Stimulated activated naive B cell treated with anti-CD40 and anti-IgM and Interleukin-4, amounts not matched to agents 10 μg/mL and 1 μg/mL and 100 μg/mL, for 72 hours (primary cell): ENCODE measurements at regions not wholly inside any gene's neighbourhood (a gene's known extent, or its start where the extent isn't known, plus 50 kb on each side); places are given as distances from the start of the nearest gene placed in this dataset.

Source experiments
- ATAC-seq, 2 donors: fragments of 150-1000 bp; cut with Tn5 transposase; replicated peaks; 2 replicates each; pipeline ENCODE4 v1.10.0; 2021; ENCODE audit warnings: moderate library complexity in 1 of 2
- DNase-seq: peaks from one replicate; pipeline ENCODE4 v3.0.0; 2021
- H3K27ac Mint-ChIP-seq: one replicate; pipeline ENCODE4 v1.8.0; 2022; ENCODE audit warnings: mild to moderate bottlenecking, mixed read lengths
- H3K27me3 Mint-ChIP-seq, 2 donors: one replicate each; pipeline ENCODE4 v1.8.0; 2022; ENCODE audit warnings: mixed read lengths in 2 of 2
- H3K36me3 Mint-ChIP-seq, 2 donors: one replicate each; pipeline ENCODE4 v1.8.0; 2022; ENCODE audit warnings: mixed read lengths in 2 of 2, mild to moderate bottlenecking in 1 of 2
- H3K4me1 Mint-ChIP-seq, 2 donors: one replicate each; pipeline ENCODE4 v1.8.0; 2022; ENCODE audit warnings: mixed read lengths in 2 of 2, mild to moderate bottlenecking in 1 of 2
- H3K4me3 Mint-ChIP-seq, 2 donors: one replicate each; pipeline ENCODE4 v1.8.0; 2022; ENCODE audit warnings: mild to moderate bottlenecking in 2 of 2, mixed read lengths in 2 of 2, moderate library complexity in 1 of 2
- H3K9me3 Mint-ChIP-seq, 2 donors: one replicate each; pipeline ENCODE4 v1.8.0; 2022; ENCODE audit warnings: mixed read lengths in 2 of 2, mild to moderate bottlenecking in 1 of 2

DNA sequence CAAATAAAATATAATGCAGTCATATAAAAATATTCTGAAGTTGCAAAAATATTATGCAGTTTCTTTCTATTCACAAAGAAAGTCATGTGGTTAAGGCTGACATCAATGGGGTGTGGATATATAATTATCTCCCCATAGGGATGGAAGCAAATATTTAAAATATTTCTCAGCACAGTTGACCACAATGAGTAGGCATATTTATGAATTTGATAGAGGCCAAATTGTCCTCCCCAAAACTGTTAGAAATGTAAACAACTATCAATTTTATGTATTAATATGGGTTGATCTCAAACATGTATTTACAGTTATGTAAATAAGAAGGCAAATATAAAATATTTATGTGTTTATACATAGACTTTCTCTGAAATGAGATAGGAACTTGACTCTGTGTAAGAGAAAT, 246.0 kb upstream of the CBLB start:
- DNase-seq (no peak), ATAC-seq (no peak)
- peaks cover 0 to 1% of the 10 kb centered on the region in 2 donors for H3K9me3 Mint-ChIP-seq
- no peak overlapping the region for H3K27ac Mint-ChIP-seq
- no peak overlapping the region for H3K4me3 Mint-ChIP-seq
- H3K4me1 Mint-ChIP-seq = peaks cover 8 to 11% of the 10 kb centered on the region in 2 donors
- H3K27me3 Mint-ChIP-seq = no peaks in the 10 kb centered on the region
- H3K36me3 Mint-ChIP-seq = no peaks in the 10 kb centered on the region

GRCh38 chr3:106115557-106115956, 246.7 kb upstream of the CBLB start:
- Mint-ChIP-seq H3K36me3 (no peaks in the 10 kb centered on the region), H3K27ac (no peak overlapping the region), H3K27me3 (no peaks in the 10 kb centered on the region), H3K9me3 (peaks cover 0 to 1% of the 10 kb centered on the region in 2 donors), H3K4me3 (no peak overlapping the region), H3K4me1 (peaks cover 12 to 13% of the 10 kb centered on the region in 2 donors)
- DNase-seq (no peak), ATAC-seq (no peak)

DNA sequence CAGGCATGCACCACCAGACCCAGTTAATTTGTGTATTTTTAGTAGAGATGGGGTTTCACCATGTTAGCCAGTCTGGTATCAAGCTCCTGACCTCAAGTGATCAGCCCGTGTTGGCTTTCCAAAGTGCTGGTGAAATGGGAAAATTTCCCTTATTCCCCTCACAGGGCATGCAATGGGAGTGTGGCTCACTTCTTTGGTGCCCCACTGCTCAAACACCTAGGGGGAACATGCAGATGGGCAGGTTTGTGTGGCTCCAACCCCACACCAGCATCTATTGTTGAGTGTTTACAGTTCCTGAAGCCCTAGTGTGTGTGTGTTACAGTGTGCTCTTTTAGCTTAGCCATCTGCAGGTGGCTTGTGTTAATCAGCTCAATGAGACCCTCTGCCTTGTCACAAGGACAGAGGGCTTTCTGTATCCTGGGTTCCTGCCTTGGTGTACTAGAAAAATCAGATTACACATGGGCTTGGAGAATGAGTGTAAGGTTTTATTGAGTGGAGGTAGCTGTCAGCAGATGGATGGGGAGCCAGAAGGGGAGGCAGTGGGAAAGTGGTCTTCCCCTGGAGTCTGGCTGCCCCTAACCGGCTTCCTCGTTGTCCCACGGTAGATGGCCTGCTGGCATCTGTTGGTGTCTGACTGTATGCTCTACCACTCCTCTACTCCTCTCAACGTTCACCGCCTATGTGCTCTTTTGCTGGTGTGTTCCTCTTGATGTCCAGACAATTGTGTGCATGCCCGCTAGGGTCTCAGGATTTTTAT, 248.1 kb upstream of the CBLB start:
- no peak for DNase-seq
- H3K4me3 Mint-ChIP-seq = no peak overlapping the region
- peaks cover 0 to 1% of the 10 kb centered on the region in 2 donors for H3K9me3 Mint-ChIP-seq
- no peak for ATAC-seq
- no peaks in the 10 kb centered on the region for H3K27me3 Mint-ChIP-seq
- H3K36me3 Mint-ChIP-seq = no peaks in the 10 kb centered on the region
- H3K27ac Mint-ChIP-seq = peak overlapping the region; percentile 42
- H3K4me1 Mint-ChIP-seq = peaks cover 13 to 14% of the 10 kb centered on the region in 2 donors

- Mint-ChIP-seq H3K27ac (no peak overlapping the region), H3K4me1 (peaks cover 13 to 14% of the 10 kb centered on the region in 2 donors), H3K36me3 (no peaks in the 10 kb centered on the region), H3K27me3 (no peaks in the 10 kb centered on the region), H3K4me3 (no peak overlapping the region), H3K9me3 (peaks cover 0 to 1% of the 10 kb centered on the region in 2 donors)
- no peak for DNase-seq
- ATAC-seq = no peak
These were observed 248.7 kb upstream of the CBLB start for GRCh38 chr3:106117490-106117858.

- no peak overlapping the region for H3K4me3 Mint-ChIP-seq
- ATAC-seq (peak; percentile 98), DNase-seq (peak; percentile 43)
- no peaks in the 10 kb centered on the region for H3K36me3 Mint-ChIP-seq
- H3K4me1 Mint-ChIP-seq = peaks cover 13 to 14% of the 10 kb centered on the region in 2 donors
- H3K27ac Mint-ChIP-seq = peak overlapping the region; percentile 88
- peaks cover 0 to 1% of the 10 kb centered on the region in 2 donors for H3K9me3 Mint-ChIP-seq
- no peaks in the 10 kb centered on the region for H3K27me3 Mint-ChIP-seq
These were observed 250.8 kb upstream of the CBLB start for GRCh38 chr3:106119614-106120082.

DNA sequence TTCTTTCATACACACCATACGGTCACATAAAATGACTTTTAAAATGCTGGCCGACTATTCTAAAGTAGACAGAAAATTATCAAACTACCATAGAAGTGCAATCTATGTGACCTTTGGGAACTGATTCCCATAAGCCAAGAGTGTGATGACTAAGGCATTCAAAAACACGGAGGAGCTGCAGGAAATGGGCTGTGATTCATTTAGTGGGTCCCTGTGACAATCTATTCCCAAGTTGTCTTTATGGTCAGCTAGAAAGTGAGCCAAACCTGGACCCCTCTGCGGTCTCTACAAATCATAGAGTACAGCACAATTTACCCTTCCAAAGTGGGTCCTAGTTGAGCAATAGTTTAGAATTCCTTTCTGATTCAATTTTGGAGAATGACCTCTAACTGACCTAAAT, 251.5 kb upstream of the CBLB start:
- no peak for ATAC-seq
- H3K36me3 Mint-ChIP-seq = no peaks in the 10 kb centered on the region
- no peak overlapping the region for H3K4me3 Mint-ChIP-seq
- H3K4me1 Mint-ChIP-seq = peaks cover 13 to 14% of the 10 kb centered on the region in 2 donors
- peaks cover 0 to 1% of the 10 kb centered on the region in 2 donors for H3K9me3 Mint-ChIP-seq
- no peaks in the 10 kb centered on the region for H3K27me3 Mint-ChIP-seq
- peak overlapping the region; percentile 68 for H3K27ac Mint-ChIP-seq
- no peak for DNase-seq

GRCh38 chr3:106121491-106122289, 252.9 kb upstream of the CBLB start:
- Mint-ChIP-seq H3K4me3 (no peak overlapping the region), H3K4me1 (peaks cover 13 to 14% of the 10 kb centered on the region in 2 donors), H3K27me3 (peaks cover 0 to 2% of the 10 kb centered on the region in 2 donors), H3K36me3 (no peaks in the 10 kb centered on the region), H3K9me3 (peaks cover 0 to 2% of the 10 kb centered on the region in 2 donors), H3K27ac (no peak overlapping the region)
- DNase-seq = no peak
- ATAC-seq = no peak

GRCh38 chr3:106124818-106125217, 256.0 kb upstream of the CBLB start:
- ATAC-seq (no peak), DNase-seq (no peak)
- peaks cover 3 to 6% of the 10 kb centered on the region in 2 donors for H3K4me1 Mint-ChIP-seq
- no peak overlapping the region for H3K4me3 Mint-ChIP-seq
- no peaks in the 10 kb centered on the region for H3K36me3 Mint-ChIP-seq
- peaks cover 0 to 5% of the 10 kb centered on the region in 2 donors for H3K27me3 Mint-ChIP-seq
- H3K27ac Mint-ChIP-seq = no peak overlapping the region
- peaks cover 0 to 6% of the 10 kb centered on the region in 2 donors for H3K9me3 Mint-ChIP-seq

- ATAC-seq (no peak), DNase-seq (no peak)
- H3K27me3 Mint-ChIP-seq = peaks cover 0 to 5% of the 10 kb centered on the region in 2 donors
- no peaks in the 10 kb centered on the region for H3K36me3 Mint-ChIP-seq
- H3K9me3 Mint-ChIP-seq = peaks cover 0 to 6% of the 10 kb centered on the region in 2 donors
- H3K27ac Mint-ChIP-seq = no peak overlapping the region
- H3K4me3 Mint-ChIP-seq = no peak overlapping the region
- peaks cover 3 to 5% of the 10 kb centered on the region in 2 donors for H3K4me1 Mint-ChIP-seq
These were observed 256.5 kb upstream of the CBLB start for GRCh38 chr3:106125321-106125720.

GRCh38 chr3:106126067-106126845, 257.4 kb upstream of the CBLB start:
- Mint-ChIP-seq H3K27me3 (peaks cover 0 to 5% of the 10 kb centered on the region in 2 donors), H3K4me1 (peaks cover 2 to 5% of the 10 kb centered on the region in 2 donors), H3K27ac (no peak overlapping the region), H3K36me3 (no peaks in the 10 kb centered on the region), H3K4me3 (no peak overlapping the region), H3K9me3 (peaks cover 0 to 6% of the 10 kb centered on the region in 2 donors)
- no peak for ATAC-seq
- DNase-seq = no peak

GRCh38 chr3:106126846-106127235, 258.0 kb upstream of the CBLB start:
- H3K36me3 Mint-ChIP-seq = no peaks in the 10 kb centered on the region
- DNase-seq (no peak), ATAC-seq (no peak)
- peaks cover 2 to 5% of the 10 kb centered on the region in 2 donors for H3K4me1 Mint-ChIP-seq
- H3K4me3 Mint-ChIP-seq = no peak overlapping the region
- H3K27ac Mint-ChIP-seq = no peak overlapping the region
- peaks cover 0 to 6% of the 10 kb centered on the region in 2 donors for H3K9me3 Mint-ChIP-seq
- peaks cover 0 to 5% of the 10 kb centered on the region in 2 donors for H3K27me3 Mint-ChIP-seq

- DNase-seq = no peak
- H3K4me1 Mint-ChIP-seq = peaks cover 2 to 5% of the 10 kb centered on the region in 2 donors
- H3K4me3 Mint-ChIP-seq = no peak overlapping the region
- peaks cover 0 to 5% of the 10 kb centered on the region in 2 donors for H3K27me3 Mint-ChIP-seq
- H3K27ac Mint-ChIP-seq = no peak overlapping the region
- H3K36me3 Mint-ChIP-seq = no peaks in the 10 kb centered on the region
- H3K9me3 Mint-ChIP-seq = peaks cover 0 to 7% of the 10 kb centered on the region in 2 donors
- ATAC-seq = no peak
These were observed 261.1 kb upstream of the CBLB start for GRCh38 chr3:106129939-106130338.

DNA sequence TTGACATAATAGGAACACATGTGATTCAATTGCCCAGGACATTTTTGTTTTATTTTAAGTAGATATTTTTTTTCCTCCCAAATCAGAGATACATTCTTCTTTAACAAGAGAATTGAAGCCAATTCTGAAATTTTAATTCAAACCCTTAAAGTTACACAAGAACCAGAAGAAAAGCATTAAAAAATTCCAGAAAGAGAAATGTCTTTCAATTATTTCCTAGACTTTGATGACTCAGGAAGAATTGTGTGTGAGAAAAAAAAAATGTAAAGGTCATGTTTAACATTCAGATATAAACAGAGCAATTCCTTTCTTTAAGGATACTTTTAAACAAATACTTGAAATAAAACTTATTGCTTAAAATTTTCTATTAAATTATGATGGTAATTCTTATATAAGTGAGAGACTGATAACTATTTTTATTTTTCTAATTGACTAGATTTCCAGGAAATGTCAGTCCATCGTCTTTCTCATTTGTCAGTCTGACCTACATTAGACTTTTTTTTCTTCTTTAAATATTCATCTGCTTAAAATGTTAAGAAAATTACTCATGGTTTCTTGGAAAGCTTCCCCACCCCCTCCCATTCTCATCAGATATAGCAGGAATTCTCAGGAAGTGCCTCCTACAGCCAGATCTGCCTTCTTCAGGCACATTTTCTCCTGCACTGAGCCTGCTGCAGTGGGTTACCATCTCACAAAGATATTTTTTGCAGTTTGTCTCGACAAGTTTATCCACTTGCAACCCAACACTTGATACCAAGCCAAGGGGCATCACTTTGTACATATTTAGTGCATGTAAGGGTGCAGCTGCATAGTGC, 261.8 kb upstream of the CBLB start:
- Mint-ChIP-seq H3K36me3 (no peaks in the 10 kb centered on the region), H3K27me3 (peaks cover 0 to 5% of the 10 kb centered on the region in 2 donors), H3K9me3 (peaks cover 0 to 9% of the 10 kb centered on the region in 2 donors), H3K4me3 (no peak overlapping the region), H3K27ac (no peak overlapping the region), H3K4me1 (peaks cover 2 to 5% of the 10 kb centered on the region in 2 donors)
- ATAC-seq = no peak
- no peak for DNase-seq
